SK-N-MC (cell line): ENCODE measurements at regions not wholly inside any gene's neighbourhood (a gene's known extent, or its start where the extent isn't known, plus 50 kb on each side); places are given as distances from the start of the nearest gene placed in this dataset.
"Not testable (repeated sequence)": the region's sequence is repeated elsewhere in the genome, so short reads cannot be mapped to it uniquely, and the experiment has no call there.

Experiments
- DNase-seq: peaks from one replicate; pipeline ENCODE4 v3.0.0-alpha.2; 2011; ENCODE audit warnings: low read depth, low spot score
- H3K27ac ChIP-seq: fragments of 200-600 bp; sonication (generic); 2 replicates; pipeline ENCODE4 v1.5.1; 2016; ENCODE audit warnings: mixed run types
- H3K36me3 ChIP-seq: fragments of 200-600 bp; sonication (generic); 2 replicates; pipeline ENCODE4 v1.6.1; 2017; ENCODE audit warnings: antibody characterized with exemption, low read length, mixed read lengths; ENCODE audit not compliant: insufficient read depth
- H3K4me3 ChIP-seq: fragments of 200-600 bp; sonication (generic); 2 replicates; pipeline ENCODE4 v1.5.1; 2016
- H3K9ac ChIP-seq: fragments of 200-600 bp; sonication (generic); 2 replicates; pipeline ENCODE4 v1.8.0; 2017; ENCODE audit warnings: mixed run types, mixed read lengths; ENCODE audit not compliant: insufficient read length
- H3K9me3 ChIP-seq: fragments of 200-600 bp; sonication (generic); 2 replicates; pipeline ENCODE4 v1.6.1; 2017; ENCODE audit warnings: low read depth, mild to moderate bottlenecking, antibody characterized with exemption, low read length, moderate library complexity, mixed read lengths
- EZH2 ChIP-seq: fragments of 200-600 bp; sonication (generic); IDR thresholded peaks from one replicate; pipeline ENCODE4 v1.6.1; 2017; ENCODE audit warnings: antibody characterized with exemption
- FOXP2 ChIP-seq: optimal IDR thresholded peaks from 2 replicates; pipeline ENCODE3; 2011; ENCODE audit warnings: mild to moderate bottlenecking, moderate library complexity; ENCODE audit not compliant: insufficient read depth; ENCODE audit errors: extremely low read length, control extremely low read depth
- POLR2AphosphoS5 ChIP-seq: IDR thresholded peaks from 2 replicates; pipeline ENCODE4 v1.6.1; 2012; ENCODE audit warnings: mild to moderate bottlenecking, low read depth, low read length, borderline replicate concordance

DNA sequence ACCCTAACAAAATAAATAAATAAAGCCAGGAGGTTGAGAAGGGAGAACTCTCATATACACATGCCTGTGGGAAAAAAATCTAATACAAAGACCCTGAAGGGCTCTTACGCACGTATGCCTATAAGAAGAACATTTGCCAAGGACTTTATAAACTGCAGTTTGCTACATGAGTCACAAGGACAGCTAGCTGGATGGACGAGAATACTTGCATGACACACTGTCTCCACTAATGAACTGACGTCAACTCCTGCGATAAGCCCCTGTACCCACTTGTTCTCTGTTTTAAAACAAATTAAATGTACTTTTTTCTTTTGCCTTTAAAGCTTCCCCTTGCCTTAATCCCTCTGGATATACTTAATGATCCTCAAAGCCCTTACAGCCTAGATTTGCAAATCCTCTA lies 374.6 kb upstream of the GHITM start:
- no peak overlapping the region for H3K27ac ChIP-seq
- H3K4me3 ChIP-seq = no peak overlapping the region
- no peaks in the 10 kb centered on the region for H3K9me3 ChIP-seq
- H3K9ac ChIP-seq = no peak overlapping the region
- H3K36me3 ChIP-seq = no peaks in the 10 kb centered on the region
- DNase-seq = no peak
- TF ChIP-seq FOXP2 = no peak
- TF ChIP-seq POLR2AphosphoS5 = no peak
- no peak for TF ChIP-seq EZH2

DNA sequence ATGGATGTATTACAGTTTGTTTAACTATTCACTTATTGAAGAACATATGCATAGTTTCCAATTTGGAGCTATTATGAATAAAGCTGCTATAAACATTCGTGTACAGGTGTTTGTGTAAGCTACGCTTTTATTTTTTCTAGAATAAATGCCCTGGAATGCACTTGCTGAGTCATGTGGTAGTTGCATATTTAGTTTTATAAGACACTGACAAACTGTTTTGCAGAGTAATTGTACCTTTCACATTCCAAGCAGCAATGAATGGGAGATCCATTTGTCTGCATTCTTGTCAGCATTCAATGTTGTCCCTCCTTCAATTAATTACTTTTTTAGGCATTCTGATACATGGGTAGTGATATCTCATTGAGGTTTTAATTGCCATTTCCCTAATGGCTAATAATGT lies 373.6 kb upstream of the GHITM start:
- H3K9me3 ChIP-seq = no peaks in the 10 kb centered on the region
- DNase-seq = no peak

DNA sequence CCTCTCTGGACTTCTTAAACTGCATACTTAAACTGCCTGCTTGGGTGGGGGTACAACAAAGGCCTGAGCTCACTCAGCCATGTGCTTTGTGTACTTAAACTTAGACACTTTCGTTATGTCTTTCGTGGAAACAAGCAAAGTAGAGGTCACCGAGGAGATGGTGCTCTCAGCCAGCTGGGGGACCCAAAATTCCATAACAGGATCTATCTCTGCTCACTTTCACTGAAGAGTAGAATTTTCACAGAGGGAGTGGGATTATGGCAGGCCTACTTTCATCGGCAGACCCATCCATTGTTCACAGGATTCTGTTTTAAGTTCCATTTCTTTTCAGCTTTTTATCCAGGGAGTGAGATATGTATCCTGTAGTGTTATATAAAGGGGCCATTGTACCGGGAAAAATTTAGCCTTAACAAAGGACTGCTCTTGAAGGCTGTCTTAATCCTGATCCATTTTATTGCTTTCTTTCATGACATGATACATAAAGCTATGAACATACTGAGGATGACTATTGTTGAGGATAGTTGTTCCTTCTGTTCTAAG lies 370.0 kb upstream of the GHITM start:
- no peak overlapping the region for H3K27ac ChIP-seq
- no peak overlapping the region for H3K9ac ChIP-seq
- H3K9me3 ChIP-seq = no peaks in the 10 kb centered on the region
- DNase-seq = no peak
- H3K36me3 ChIP-seq = no peaks in the 10 kb centered on the region
- no peak for TF ChIP-seq FOXP2
- no peak for TF ChIP-seq EZH2
- no peak for TF ChIP-seq POLR2AphosphoS5
- no peak overlapping the region for H3K4me3 ChIP-seq

More for the DNA sequence above, 373.6 kb upstream of the GHITM start:
- no peak overlapping the region for H3K4me3 ChIP-seq
- H3K9ac ChIP-seq = no peak overlapping the region
- H3K36me3 ChIP-seq = no peaks in the 10 kb centered on the region
- TF ChIP-seq POLR2AphosphoS5 (no peak), FOXP2 (no peak)
- H3K27ac ChIP-seq = no peak overlapping the region

DNA sequence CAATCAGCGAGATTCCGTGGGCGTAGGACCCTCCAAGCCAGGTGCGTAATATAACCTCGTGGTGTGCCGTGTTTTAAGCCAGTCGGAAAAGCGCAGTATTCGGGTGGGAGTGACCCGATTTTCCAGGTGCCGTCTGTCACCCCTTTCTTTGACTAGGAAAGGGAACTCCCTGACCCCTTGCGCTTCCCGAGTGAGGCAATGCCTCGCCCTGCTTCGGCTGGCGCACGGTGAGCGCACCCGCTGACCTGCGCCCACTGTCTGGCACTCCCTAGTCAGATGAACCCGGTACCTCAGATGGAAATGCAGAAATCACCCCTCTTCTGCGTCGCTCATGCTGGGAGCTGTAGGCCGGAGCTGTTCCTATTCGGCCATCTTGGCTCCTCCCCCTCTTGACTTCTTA lies 352.6 kb upstream of the GHITM start:
- not testable (repeated sequence) for H3K4me3 ChIP-seq, H3K36me3 ChIP-seq, H3K9me3 ChIP-seq, DNase-seq, H3K9ac ChIP-seq, H3K27ac ChIP-seq

DNA sequence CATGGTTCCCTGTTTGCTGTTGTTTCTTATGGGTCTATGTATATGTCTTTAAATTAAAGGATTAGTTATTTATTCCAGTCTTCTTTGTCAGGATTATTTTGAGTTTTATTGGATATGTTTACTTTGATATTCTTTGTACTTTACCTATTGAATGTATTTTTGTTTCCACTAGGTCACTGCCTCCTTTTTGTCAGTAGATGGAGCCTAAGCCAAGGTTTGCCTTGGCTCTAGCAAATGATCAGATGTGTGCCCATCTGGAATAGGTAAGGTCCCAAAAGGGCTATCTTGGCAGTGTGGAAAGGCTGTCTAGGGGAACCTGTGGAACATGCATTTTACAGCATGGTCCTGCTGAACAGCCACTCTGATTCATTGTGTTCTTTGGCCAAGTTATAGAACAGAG lies 337.3 kb upstream of the GHITM start:
- Histone ChIP-seq H3K9ac (no peak overlapping the region), H3K4me3 (no peak overlapping the region), H3K9me3 (no peaks in the 10 kb centered on the region), H3K27ac (no peak overlapping the region), H3K36me3 (no peaks in the 10 kb centered on the region)
- DNase-seq = no peak
- TF ChIP-seq FOXP2 (no peak), POLR2AphosphoS5 (no peak), EZH2 (no peak)

DNA sequence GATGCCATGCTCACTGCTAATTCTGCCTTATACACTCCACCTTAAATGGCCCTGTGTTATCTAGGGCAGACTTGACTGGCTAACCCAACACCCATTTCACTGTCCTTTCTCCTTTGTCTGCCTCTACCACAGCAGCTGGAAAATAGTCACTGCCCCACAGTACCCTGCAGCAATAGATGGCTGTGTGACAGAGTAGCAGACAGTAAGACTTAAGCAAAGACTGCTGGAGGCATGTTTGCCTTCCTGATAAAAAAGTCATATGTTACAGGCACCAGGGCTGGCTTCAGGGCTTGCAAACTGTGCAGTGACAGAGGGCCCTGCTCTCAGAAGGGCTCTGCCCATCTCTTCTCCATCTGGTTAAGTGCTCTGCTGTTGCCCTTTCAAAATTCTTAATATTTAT lies 332.6 kb upstream of the GHITM start:
- Histone ChIP-seq H3K27ac (no peak overlapping the region), H3K36me3 (no peaks in the 10 kb centered on the region), H3K9ac (no peak overlapping the region), H3K4me3 (no peak overlapping the region), H3K9me3 (no peaks in the 10 kb centered on the region)
- TF ChIP-seq FOXP2 (no peak), POLR2AphosphoS5 (no peak), EZH2 (no peak)
- DNase-seq = no peak

DNA sequence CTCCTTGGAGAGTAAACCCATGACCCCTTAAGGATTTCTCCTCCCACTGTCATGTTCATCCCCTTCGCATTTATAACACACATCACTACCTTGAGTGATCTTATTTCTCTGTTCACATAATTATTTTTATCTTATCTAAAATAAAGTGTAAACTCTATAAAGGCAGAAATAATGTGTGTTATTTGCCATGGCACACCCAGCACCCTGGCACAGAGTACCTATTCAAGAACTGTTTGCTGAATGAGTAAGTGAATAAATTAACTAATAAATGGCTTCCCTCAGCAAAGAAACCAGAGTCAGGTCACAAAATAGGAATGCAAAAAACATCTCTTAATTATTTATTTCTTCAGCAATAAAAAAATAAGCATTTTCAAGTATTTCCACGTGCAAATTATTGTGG lies 330.3 kb upstream of the GHITM start:
- H3K36me3 ChIP-seq = no peaks in the 10 kb centered on the region
- no peaks in the 10 kb centered on the region for H3K9me3 ChIP-seq
- H3K9ac ChIP-seq = no peak overlapping the region
- H3K4me3 ChIP-seq = no peak overlapping the region
- H3K27ac ChIP-seq = no peak overlapping the region
- TF ChIP-seq EZH2 (no peak), POLR2AphosphoS5 (no peak), FOXP2 (no peak)
- no peak for DNase-seq

DNA sequence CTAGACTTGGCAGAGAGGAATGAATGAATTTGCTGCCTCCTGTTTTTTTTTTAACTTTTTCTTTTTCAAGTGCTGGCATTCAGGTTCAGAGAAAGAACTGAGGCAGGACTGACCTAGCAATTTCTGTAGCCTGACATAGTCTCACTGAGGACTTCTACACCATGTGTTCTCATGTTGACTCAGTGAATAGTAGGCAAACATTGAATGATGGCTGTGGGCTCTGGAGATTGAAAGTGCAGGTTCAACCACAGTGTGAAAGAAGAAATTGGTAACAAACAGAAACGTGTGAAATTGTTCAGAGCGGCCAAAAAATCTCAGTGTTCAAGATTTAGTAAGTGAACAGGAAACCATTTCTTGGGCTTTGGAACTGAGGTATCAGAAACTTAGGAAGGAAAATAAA lies 322.4 kb upstream of the GHITM start:
- Histone ChIP-seq H3K27ac (no peak overlapping the region), H3K36me3 (no peaks in the 10 kb centered on the region), H3K9ac (no peak overlapping the region), H3K4me3 (no peak overlapping the region), H3K9me3 (no peaks in the 10 kb centered on the region)
- no peak for DNase-seq
- TF ChIP-seq POLR2AphosphoS5 = no peak
- no peak for TF ChIP-seq FOXP2
- TF ChIP-seq EZH2 = no peak

DNA sequence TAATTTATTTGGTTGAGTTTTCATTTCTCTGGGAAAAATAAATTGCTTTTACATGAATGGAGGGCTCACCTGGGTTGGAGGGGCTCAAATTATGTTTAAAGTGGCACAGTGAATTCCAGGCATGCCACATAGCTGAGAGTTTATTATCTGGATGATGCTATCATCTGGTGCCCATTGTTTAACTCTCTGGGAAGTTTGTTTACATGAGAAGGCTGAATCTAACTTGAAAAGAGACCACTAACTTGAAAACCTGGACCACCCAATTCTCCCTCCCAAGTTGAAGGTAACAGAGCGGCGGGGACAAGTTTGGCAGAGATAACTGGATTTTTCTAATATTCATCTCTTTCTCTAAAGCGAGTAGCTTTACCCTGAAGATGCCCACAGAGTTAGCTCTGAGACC lies 321.5 kb upstream of the GHITM start:
- no peak for DNase-seq
- Histone ChIP-seq H3K9me3 (no peaks in the 10 kb centered on the region), H3K4me3 (no peak overlapping the region), H3K27ac (no peak overlapping the region), H3K36me3 (no peaks in the 10 kb centered on the region), H3K9ac (no peak overlapping the region)
- no peak for TF ChIP-seq FOXP2
- TF ChIP-seq POLR2AphosphoS5 = no peak
- no peak for TF ChIP-seq EZH2

DNA sequence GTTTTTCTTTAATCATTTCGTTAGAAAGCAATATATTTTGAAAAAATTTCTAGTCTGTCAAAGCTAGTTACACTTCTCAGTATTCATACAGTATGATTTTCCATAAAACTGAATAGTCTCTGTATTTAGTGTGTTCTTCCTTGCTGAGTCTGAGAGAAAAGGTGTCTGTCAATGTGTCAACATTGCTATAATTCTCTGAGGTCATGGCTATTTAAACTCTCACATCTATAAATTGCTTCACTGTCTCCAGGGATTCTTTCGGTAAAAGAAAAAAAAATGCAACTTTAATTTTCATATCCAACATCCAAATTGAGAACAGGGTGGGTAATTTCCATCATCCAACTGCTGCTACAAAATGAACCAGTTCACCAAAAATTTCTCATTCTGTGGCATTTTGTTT lies 319.7 kb upstream of the GHITM start:
- Histone ChIP-seq H3K9ac (no peak overlapping the region), H3K4me3 (no peak overlapping the region), H3K27ac (no peak overlapping the region), H3K36me3 (no peaks in the 10 kb centered on the region), H3K9me3 (no peaks in the 10 kb centered on the region)
- DNase-seq = no peak
- TF ChIP-seq EZH2 (no peak), POLR2AphosphoS5 (no peak), FOXP2 (no peak)
